Esophagus squamous epithelium (tissue), 4 donors: ENCODE measurements at regions not wholly inside any gene's neighbourhood (a gene's known extent, or its start where the extent isn't known, plus 50 kb on each side); places are given as distances from the start of the nearest gene placed in this dataset.

Experiments
- CTCF ChIP-seq, 6 experiments: fragments of 450-650 bp in 4 of 6; fragments of 200-600 bp in 2 of 6; sonication (generic) in 2 of 6; IDR thresholded peaks; one replicate each; pipeline ENCODE4 v1.5.1; 2016 to 2019; ENCODE audit warnings: antibody characterized with exemption in 6 of 6, mild to moderate bottlenecking in 4 of 6, moderate library complexity in 4 of 6
- POLR2A ChIP-seq, 4 donors: fragments of 450-650 bp; IDR thresholded peaks; one replicate each; pipeline ENCODE4 v1.6.1; 2017; ENCODE audit warnings: antibody characterized with exemption in 4 of 4, mild to moderate bottlenecking in 4 of 4, moderate library complexity in 3 of 4

GRCh38 chr9:89928106-89928505 lies 323.3 kb downstream of the GADD45G start:
- TF ChIP-seq CTCF (IDR thresholded peaks at IDR 0.05) (no peak), POLR2A (IDR thresholded peaks at IDR 0.05) (no peak)
